HEK293T (cell line): ENCODE measurements at regions not wholly inside any gene's neighbourhood (a gene's known extent, or its start where the extent isn't known, plus 50 kb on each side); places are given as distances from the start of the nearest gene placed in this dataset.

Experiments
- ARNT ChIP-seq: fragments of 450-650 bp; IDR thresholded peaks from 2 replicates; pipeline ENCODE4 v1.6.1; 2017; ENCODE audit warnings: mild to moderate bottlenecking
- BHLHE40 ChIP-seq: fragments of 450-650 bp; IDR thresholded peaks from 2 replicates; pipeline ENCODE4 v1.6.1; 2016; ENCODE audit warnings: mild to moderate bottlenecking, moderate library complexity, borderline replicate concordance
- CTBP1 ChIP-seq: fragments of 450-650 bp; IDR thresholded peaks from 2 replicates; pipeline ENCODE4 v1.6.1; 2016; ENCODE audit warnings: borderline replicate concordance
- ELF4 ChIP-seq: fragments of 450-650 bp; IDR thresholded peaks from 2 replicates; pipeline ENCODE4 v1.6.1; 2017; ENCODE audit warnings: antibody characterized with exemption
- FOXA1 ChIP-seq: fragments of 450-650 bp; IDR thresholded peaks from 2 replicates; pipeline ENCODE4 v1.6.1; 2016; ENCODE audit warnings: mild to moderate bottlenecking
- FOXM1 ChIP-seq: fragments of 450-650 bp; IDR thresholded peaks from 2 replicates; pipeline ENCODE4 v1.6.1; 2017; ENCODE audit warnings: mild to moderate bottlenecking, borderline replicate concordance
- HDGF ChIP-seq: fragments of 450-650 bp; IDR thresholded peaks from 2 replicates; pipeline ENCODE4 v1.6.1; 2017; ENCODE audit warnings: antibody characterized with exemption, borderline replicate concordance
- LEF1 ChIP-seq: fragments of 450-650 bp; IDR thresholded peaks from 2 replicates; pipeline ENCODE4 v1.6.1; 2017; ENCODE audit warnings: mild to moderate bottlenecking, borderline replicate concordance
- PKNOX1 ChIP-seq: fragments of 450-650 bp; IDR thresholded peaks from 2 replicates; pipeline ENCODE4 v1.6.1; 2016
- SP1 ChIP-seq: fragments of 450-650 bp; IDR thresholded peaks from 2 replicates; pipeline ENCODE4 v1.6.1; 2017
- SUZ12 ChIP-seq: fragments of 450-650 bp; IDR thresholded peaks from 2 replicates; pipeline ENCODE4 v1.6.1; 2016; ENCODE audit warnings: mild to moderate bottlenecking
- TARDBP ChIP-seq: fragments of 450-650 bp; IDR thresholded peaks from 2 replicates; pipeline ENCODE4 v1.6.1; 2016

- TF ChIP-seq FOXM1 (no peak), LEF1 (no peak), CTBP1 (no peak), FOXA1 (no peak), ELF4 (no peak), SP1 (no peak), HDGF (no peak), TARDBP (no peak), PKNOX1 (no peak), ARNT (no peak), SUZ12 (no peak), BHLHE40 (no peak)
These were observed 1243.5 kb upstream of the CADM2 start for GRCh38 chr3:83715307-83715706.
